B cell (primary cell): ENCODE measurements at regions not wholly inside any gene's neighbourhood (a gene's known extent, or its start where the extent isn't known, plus 50 kb on each side); places are given as distances from the start of the nearest gene placed in this dataset.

Experiments used
- ATAC-seq: fragments of 200-7000 bp; cut with Tn5 transposase; one replicate; pipeline ENCODE4 v1.10.0; 2021; ENCODE audit warnings: low read depth, mild to moderate bottlenecking, moderate number of reproducible peaks, moderate library complexity
- CTCF ChIA-PET: fragments of 350-600 bp; sonication (Branson Sonifier 250); formaldehyde crosslinking; loops from one replicate; lab custom pipeline; 2021; ENCODE audit warnings: antibody characterized with exemption, inconsistent platforms; lab: Charles Lee
- POLR2A ChIA-PET: fragments of 350-600 bp; sonication (Branson Sonifier 250); formaldehyde crosslinking; loops from one replicate; lab custom pipeline; 2021; ENCODE audit warnings: antibody characterized with exemption; lab: Charles Lee
- DNase-seq: peaks from one replicate; pipeline ENCODE4 v3.0.0; 2013
- H2AFZ ChIP-seq: 2 replicates; pipeline ENCODE4 v1.6.1; 2012; ENCODE audit warnings: mild to moderate bottlenecking, low read depth, low read length; ENCODE audit not compliant: insufficient read depth, poor library complexity, severe bottlenecking
- H3K27ac ChIP-seq, 2 donors: 1 replicate in 1 of 2; 2 replicates in 1 of 2; pipeline ENCODE4 v1.5.1; 2012 to 2013; ENCODE audit warnings: low read length in 2 of 2, mild to moderate bottlenecking in 2 of 2, moderate library complexity in 1 of 2
- H3K27me3 ChIP-seq, 4 experiments: fragments of 200-600 bp in 1 of 4; sonication (generic) in 1 of 4; replicated peaks in 1 of 4; 1 replicate in 2 of 4; 2 replicates in 2 of 4; pipeline versions ENCODE4 v1.6.1 to v1.7.0; 2013 to 2016; ENCODE audit warnings: low read length in 3 of 4, mild to moderate bottlenecking in 2 of 4, mixed read lengths in 1 of 4, moderate library complexity in 1 of 4; ENCODE audit not compliant: insufficient read depth in 4 of 4, control insufficient read depth in 3 of 4; ENCODE audit errors: control extremely low read depth in 1 of 4
- H3K36me3 ChIP-seq, 2 experiments: replicated peaks in 1 of 2; 1 replicate in 1 of 2; 2 replicates in 1 of 2; pipeline versions ENCODE4 v1.6.1 to v1.7.1; 2013; ENCODE audit warnings: low read length in 1 of 2; ENCODE audit not compliant: insufficient read depth in 2 of 2, control insufficient read depth in 1 of 2; ENCODE audit errors: control extremely low read depth in 1 of 2, extremely low read depth in 1 of 2
- H3K4me1 ChIP-seq, 2 donors: fragments of 200-600 bp in 1 of 2; sonication (generic) in 1 of 2; 1 replicate in 1 of 2; 2 replicates in 1 of 2; pipeline versions ENCODE4 v1.5.1 to v1.6.1; 2013 to 2017; ENCODE audit warnings: low read length in 2 of 2; ENCODE audit not compliant: control insufficient read depth in 2 of 2, insufficient read depth in 2 of 2
- H3K4me2 ChIP-seq: replicated peaks from 2 replicates; pipeline ENCODE3; 2012; ENCODE audit warnings: mild to moderate bottlenecking, low read depth, low read length; ENCODE audit not compliant: poor library complexity, severe bottlenecking
- H3K4me3 ChIP-seq, 5 experiments: fragments of 200-600 bp in 1 of 5; sonication (generic) in 1 of 5; 1 replicate in 3 of 5; 2 replicates in 2 of 5; pipeline versions ENCODE4 v1.5.1 to v1.7.0; 2011 to 2016; ENCODE audit warnings: low read length in 4 of 5, mild to moderate bottlenecking in 4 of 5, low read depth in 2 of 5, control low read depth in 1 of 5, moderate library complexity in 1 of 5; ENCODE audit not compliant: insufficient read depth in 1 of 5; ENCODE audit errors: control extremely low read depth in 1 of 5, extremely low read depth in 1 of 5
- H3K79me2 ChIP-seq: fragments of 200-600 bp; sonication (generic); one replicate; pipeline ENCODE4 v1.6.0; 2016; ENCODE audit warnings: low read length; ENCODE audit not compliant: control insufficient read depth, insufficient read depth
- H3K9ac ChIP-seq: fragments of 200-600 bp; sonication (generic); 2 replicates; pipeline ENCODE4 v1.6.1; 2017; ENCODE audit warnings: mild to moderate bottlenecking, low read length, moderate library complexity
- H3K9me3 ChIP-seq, 3 donors: one replicate each; pipeline versions ENCODE4 v1.6.1 to v1.7.1; 2013; ENCODE audit warnings: low read length in 2 of 3; ENCODE audit not compliant: control insufficient read depth in 2 of 3, insufficient read depth in 1 of 3; ENCODE audit errors: control extremely low read depth in 1 of 3
- H4K20me1 ChIP-seq: 2 replicates; pipeline ENCODE4 v1.6.0; 2012; ENCODE audit warnings: mild to moderate bottlenecking, low read length; ENCODE audit not compliant: insufficient read depth, control insufficient read depth, poor library complexity, severe bottlenecking
- H3K27ac Mint-ChIP-seq: one replicate; pipeline ENCODE4 v1.8.0; 2021; ENCODE audit warnings: mixed read lengths
- H3K27me3 Mint-ChIP-seq: one replicate; pipeline ENCODE4 v1.8.0; 2021; ENCODE audit warnings: mixed read lengths
- H3K4me1 Mint-ChIP-seq: one replicate; pipeline ENCODE4 v1.8.0; 2021; ENCODE audit warnings: mixed read lengths
- H3K4me3 Mint-ChIP-seq: one replicate; pipeline ENCODE4 v1.8.0; 2021; ENCODE audit warnings: mixed read lengths
- H3K9me3 Mint-ChIP-seq: one replicate; pipeline ENCODE4 v1.8.0; 2022; ENCODE audit warnings: mixed read lengths; ENCODE audit not compliant: insufficient read depth
- EZH2 ChIP-seq: IDR thresholded peaks from 2 replicates; pipeline ENCODE4 v1.6.1; 2012; ENCODE audit warnings: borderline replicate concordance, low read depth, mild to moderate bottlenecking, moderate library complexity, low read length; ENCODE audit not compliant: insufficient read depth, poor library complexity, severe bottlenecking
- WGBS: methylation state at CpG from one replicate; pipeline ENCODE4 v1.1.5; 2013; ENCODE audit warnings: missing lambda C conversion rate; ENCODE audit not compliant: insufficient coverage; 5-methylcytosine and 5-hydroxymethylcytosine counted together
- intact Hi-C: fragments of 100-400 bp; cut with micrococcal nuclease; formaldehyde crosslinking; loops from one replicate; pipeline ENCODE4 v1.10.0; 2022
- TF ChIP-seq, protein P1 (sequence below): fragments of 200-600 bp; IDR thresholded peaks from one replicate; pipeline ENCODE4 v1.8.0; 2022; ENCODE audit warnings: antibody characterized with exemption, mild to moderate bottlenecking

DNA sequence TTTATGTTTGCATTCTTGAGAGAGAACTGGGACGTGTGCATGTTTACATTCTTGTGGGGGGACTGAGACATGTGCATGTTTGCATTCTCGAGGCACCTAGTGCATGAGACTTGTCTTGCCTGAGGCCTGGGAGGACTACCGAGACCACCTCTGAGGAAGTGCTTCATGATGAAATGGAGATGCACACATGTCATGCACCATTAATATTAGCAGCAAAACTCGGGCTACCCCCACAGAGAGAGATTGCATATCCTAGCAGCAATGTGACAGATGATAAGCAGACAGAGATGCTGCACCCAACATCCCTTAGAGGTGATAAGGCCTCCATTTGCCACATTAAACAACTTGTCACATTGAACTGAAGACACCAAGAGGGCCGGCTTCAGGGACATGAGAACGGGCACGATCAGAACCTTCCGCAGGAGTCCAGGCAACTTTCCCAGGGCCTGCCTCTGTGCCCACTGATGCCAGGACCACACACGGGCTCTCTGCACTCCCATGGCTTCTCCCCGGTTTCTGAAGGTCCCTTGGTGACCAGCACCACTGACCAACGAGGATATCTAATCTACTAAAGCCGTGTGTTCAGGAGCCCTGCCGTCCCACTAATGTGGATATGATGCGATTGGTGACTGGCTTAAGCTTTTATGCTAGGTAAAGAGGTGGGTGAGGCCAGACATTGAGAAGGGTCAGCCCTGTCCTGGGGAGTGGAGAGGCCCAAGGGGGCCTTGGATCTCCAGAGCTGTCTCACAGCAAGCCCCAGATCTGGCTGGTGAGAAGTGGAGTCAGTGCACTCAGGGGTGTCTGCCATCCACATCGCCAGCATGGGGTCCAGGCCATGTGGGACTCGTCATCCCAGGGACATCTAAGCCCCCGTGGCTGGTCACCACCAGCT lies 208.3 kb downstream of the NDUFA10 start:
- Mint-ChIP-seq H3K4me1 (no peaks in the 10 kb centered on the region), H3K27ac (no peak overlapping the region), H3K27me3 (peaks cover 9% of the 10 kb centered on the region), H3K9me3 (no peaks in the 10 kb centered on the region), H3K4me3 (no peak overlapping the region)
- no peak overlapping the region for H2AFZ ChIP-seq
- no peak overlapping the region for H3K27ac ChIP-seq
- intact Hi-C loops = no loop called here
- H4K20me1 ChIP-seq = no peaks in the 10 kb centered on the region
- no peak overlapping the region for H3K9ac ChIP-seq
- H3K79me2 ChIP-seq = no peaks in the 10 kb centered on the region
- no peaks in the 10 kb centered on the region for H3K4me1 ChIP-seq
- WGBS = 86% methylated on average over 15 of the region's 17 CpGs
- H3K36me3 ChIP-seq = no peaks in the 10 kb centered on the region
- ChIA-PET CTCF (no interaction called here), POLR2A (no interaction called here)
- H3K27me3 ChIP-seq = no peaks in the 10 kb centered on the region
- TF ChIP-seq EZH2 = no peak
- TF ChIP-seq, protein P1, sequence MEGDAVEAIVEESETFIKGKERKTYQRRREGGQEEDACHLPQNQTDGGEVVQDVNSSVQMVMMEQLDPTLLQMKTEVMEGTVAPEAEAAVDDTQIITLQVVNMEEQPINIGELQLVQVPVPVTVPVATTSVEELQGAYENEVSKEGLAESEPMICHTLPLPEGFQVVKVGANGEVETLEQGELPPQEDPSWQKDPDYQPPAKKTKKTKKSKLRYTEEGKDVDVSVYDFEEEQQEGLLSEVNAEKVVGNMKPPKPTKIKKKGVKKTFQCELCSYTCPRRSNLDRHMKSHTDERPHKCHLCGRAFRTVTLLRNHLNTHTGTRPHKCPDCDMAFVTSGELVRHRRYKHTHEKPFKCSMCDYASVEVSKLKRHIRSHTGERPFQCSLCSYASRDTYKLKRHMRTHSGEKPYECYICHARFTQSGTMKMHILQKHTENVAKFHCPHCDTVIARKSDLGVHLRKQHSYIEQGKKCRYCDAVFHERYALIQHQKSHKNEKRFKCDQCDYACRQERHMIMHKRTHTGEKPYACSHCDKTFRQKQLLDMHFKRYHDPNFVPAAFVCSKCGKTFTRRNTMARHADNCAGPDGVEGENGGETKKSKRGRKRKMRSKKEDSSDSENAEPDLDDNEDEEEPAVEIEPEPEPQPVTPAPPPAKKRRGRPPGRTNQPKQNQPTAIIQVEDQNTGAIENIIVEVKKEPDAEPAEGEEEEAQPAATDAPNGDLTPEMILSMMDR = no peak
- H3K4me3 ChIP-seq = no peak overlapping the region
- no peak for DNase-seq
- no peak for ATAC-seq
- H3K4me2 ChIP-seq = no peak overlapping the region
- no peaks in the 10 kb centered on the region for H3K9me3 ChIP-seq

DNA sequence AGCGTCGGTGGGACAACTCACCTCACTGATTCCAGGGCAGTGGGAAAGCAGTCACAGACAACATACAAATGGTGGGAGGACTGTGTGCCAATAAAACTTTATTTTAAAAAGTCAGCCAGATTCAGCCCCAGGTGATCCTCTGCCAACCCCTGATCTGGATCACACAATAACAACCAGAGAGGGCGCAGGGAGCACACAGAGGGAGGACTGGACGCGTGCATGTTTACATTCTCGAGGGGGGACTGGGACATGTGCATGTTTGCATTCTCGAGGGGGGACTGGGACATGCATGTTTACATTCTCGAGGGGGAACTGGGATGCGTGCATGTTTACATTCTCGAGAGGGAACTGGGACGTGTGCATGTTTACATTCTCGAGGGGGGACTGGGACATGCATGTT lies 209.5 kb downstream of the NDUFA10 start:
- no peak overlapping the region for H3K4me3 Mint-ChIP-seq
- DNase-seq = no peak
- Histone ChIP-seq H3K36me3 (no peaks in the 10 kb centered on the region), H3K4me1 (no peaks in the 10 kb centered on the region), H3K4me3 (no peak overlapping the region), H2AFZ (no peak overlapping the region), H3K79me2 (no peaks in the 10 kb centered on the region), H3K27me3 (no peaks in the 10 kb centered on the region), H4K20me1 (no peaks in the 10 kb centered on the region), H3K27ac (no peak overlapping the region), H3K4me2 (no peak overlapping the region), H3K9me3 (no peaks in the 10 kb centered on the region), H3K9ac (no peak overlapping the region)
- 85% methylated on average over 10 of the region's 12 CpGs for WGBS
- no peak for TF ChIP-seq EZH2
- TF ChIP-seq, protein P1 = no peak
- H3K9me3 Mint-ChIP-seq = no peaks in the 10 kb centered on the region
- H3K4me1 Mint-ChIP-seq = no peaks in the 10 kb centered on the region
- peaks cover 9% of the 10 kb centered on the region for H3K27me3 Mint-ChIP-seq
- CTCF ChIA-PET = no interaction called here
- no peak overlapping the region for H3K27ac Mint-ChIP-seq
- ATAC-seq = no peak
- POLR2A ChIA-PET = no interaction called here
- intact Hi-C loops = no loop called here
